ENCODE measurements at regions not wholly inside any gene's neighbourhood (a gene's known extent, or its start where the extent isn't known, plus 50 kb on each side); places are given as distances from the start of the nearest gene placed in this dataset.

GRCh38 chr7:51472873-51473272 is 156.3 kb upstream of the COBL start:
- intact Hi-C loops (cut with DNase I) = no loop called here
- Histone ChIP-seq H3K4me1 (no peaks in the 10 kb centered on the region), H3K27me3 (no peaks in the 10 kb centered on the region), H3K27ac (no peak overlapping the region), H3K4me3 (no peak overlapping the region), H3K36me3 (no peaks in the 10 kb centered on the region), H3K9me3 (no peaks in the 10 kb centered on the region)
- TF ChIP-seq CTCF (IDR thresholded peaks at IDR 0.05) (no peak), POLR2A (IDR thresholded peaks at IDR 0.05) (no peak)
- ATAC-seq = no peak
- DNase-seq = no peak
- WGBS (ENCODE audit: insufficient coverage, low coverage, low lambda C conversion rate, missing lambda C conversion rate) = 40% methylated on average over 1 of the region's 6 CpGs

GRCh38 chr7:51471981-51472296 is 155.3 kb upstream of the COBL start:
- intact Hi-C loops (cut with DNase I) = no loop called here
- WGBS (ENCODE audit: insufficient coverage, low coverage, low lambda C conversion rate, missing lambda C conversion rate) = 18% methylated on average over 10 of the region's 11 CpGs
- TF ChIP-seq CTCF (IDR thresholded peaks at IDR 0.05) = no peak
- no peak for TF ChIP-seq POLR2A (IDR thresholded peaks at IDR 0.05)
- H3K9me3 ChIP-seq = no peaks in the 10 kb centered on the region
- no peak overlapping the region for H3K4me3 ChIP-seq
- DNase-seq (no peak), ATAC-seq (no peak)
- no peaks in the 10 kb centered on the region for H3K4me1 ChIP-seq
- H3K27ac ChIP-seq = no peak overlapping the region
- no peaks in the 10 kb centered on the region for H3K27me3 ChIP-seq
- H3K36me3 ChIP-seq = no peaks in the 10 kb centered on the region

GRCh38 chr7:51471210-51471980 is 154.8 kb upstream of the COBL start:
- Histone ChIP-seq H3K4me1 (no peaks in the 10 kb centered on the region), H3K27me3 (no peaks in the 10 kb centered on the region), H3K9me3 (no peaks in the 10 kb centered on the region), H3K36me3 (no peaks in the 10 kb centered on the region), H3K27ac (no peak overlapping the region), H3K4me3 (no peak overlapping the region)
- TF ChIP-seq CTCF (IDR thresholded peaks at IDR 0.05) (no peak), POLR2A (IDR thresholded peaks at IDR 0.05) (no peak)
- DNase-seq = no peak
- no peak for ATAC-seq
- intact Hi-C loops (cut with DNase I) = no loop called here
- 14% methylated on average over 25 of the region's 33 CpGs for WGBS (ENCODE audit: insufficient coverage, low coverage, low lambda C conversion rate, missing lambda C conversion rate)

- 29% methylated on average over 2 of the region's 2 CpGs for WGBS (ENCODE audit: insufficient coverage, low coverage, low lambda C conversion rate, missing lambda C conversion rate)
- no peak for ATAC-seq
- Histone ChIP-seq H3K27me3 (no peaks in the 10 kb centered on the region), H3K27ac (no peak overlapping the region), H3K4me3 (no peak overlapping the region), H3K36me3 (no peaks in the 10 kb centered on the region), H3K9me3 (no peaks in the 10 kb centered on the region), H3K4me1 (no peaks in the 10 kb centered on the region)
- DNase-seq = no peak
- intact Hi-C loops (cut with DNase I) = no loop called here
- no peak for TF ChIP-seq POLR2A (IDR thresholded peaks at IDR 0.05)
- TF ChIP-seq CTCF (IDR thresholded peaks at IDR 0.05) = no peak
These were observed 150.9 kb upstream of the COBL start for GRCh38 chr7:51467384-51468017.

Data from right lobe of liver (tissue), 6 donors.